Right atrium auricular region (tissue), 2 donors: ENCODE measurements at regions not wholly inside any gene's neighbourhood (a gene's known extent, or its start where the extent isn't known, plus 50 kb on each side); places are given as distances from the start of the nearest gene placed in this dataset.

Source experiments
- DNase-seq: peaks from one replicate; pipeline ENCODE4 v3.0.0-alpha.2; 2019; ENCODE audit warnings: low spot score
- H3K27ac ChIP-seq, 2 donors: fragments of 200-600 bp; sonication (generic); 1 replicate in 1 of 2; 2 replicates in 1 of 2; pipeline ENCODE4 v1.5.1; 2016 to 2019
- H3K27me3 ChIP-seq, 2 donors: fragments of 200-600 bp; sonication (generic); one replicate each; pipeline versions ENCODE4 v1.5.1 to v1.6.0; 2017 to 2019
- H3K36me3 ChIP-seq: fragments of 200-600 bp; sonication (generic); one replicate; pipeline ENCODE4 v1.5.1; 2016
- H3K4me1 ChIP-seq, 2 donors: fragments of 200-600 bp; sonication (generic); one replicate each; pipeline versions ENCODE4 v1.5.1 to v1.6.0; 2017 to 2019
- H3K4me3 ChIP-seq, 2 donors: fragments of 200-600 bp; sonication (generic); 1 replicate in 1 of 2; 2 replicates in 1 of 2; pipeline ENCODE4 v1.5.1; 2017 to 2019; ENCODE audit warnings: mild to moderate bottlenecking in 1 of 2, moderate library complexity in 1 of 2
- H3K9me3 ChIP-seq, 2 donors: fragments of 200-600 bp; sonication (generic); one replicate each; pipeline ENCODE4 v1.5.1; 2019
- CTCF ChIP-seq, 2 donors: fragments of 200-600 bp; sonication (generic); IDR thresholded peaks; one replicate each; pipeline ENCODE4 v1.5.1; 2019; ENCODE audit warnings: antibody characterized with exemption in 2 of 2

- DNase-seq, result no peak
- no peak for TF ChIP-seq CTCF (IDR thresholded peaks at IDR 0.05)
- H3K27me3 ChIP-seq, result no peaks in the 10 kb centered on the region
- no peaks in the 10 kb centered on the region for H3K36me3 ChIP-seq
- H3K27ac ChIP-seq, result no peak overlapping the region
- H3K4me1 ChIP-seq, result no peaks in the 10 kb centered on the region
- no peaks in the 10 kb centered on the region for H3K9me3 ChIP-seq
- H3K4me3 ChIP-seq, result no peak overlapping the region
Observed at GRCh38 chr15:79381593-79381992, 50.5 kb upstream of the MINAR1 start.
